GM12878 (cell line): ENCODE measurements at regions not wholly inside any gene's neighbourhood (a gene's known extent, or its start where the extent isn't known, plus 50 kb on each side); places are given as distances from the start of the nearest gene placed in this dataset.

ENCODE experiments used
- ATAC-seq: fragments of 200-7000 bp; cut with Tn5 transposase; 3 replicates; pipeline ENCODE4 v1.9.1; 2020; ENCODE audit warnings: mild to moderate bottlenecking, moderate library complexity
- BruUV-seq: library from RNA; stranded (reverse); fragments of 400-500 nt; replicated peaks from 2 replicates; lab custom pipeline; 2021; lab: Mats Ljungman, UMichigan
- CTCF ChIA-PET: fragments of 300-600 bp; sonication (Branson Sonifier 250); formaldehyde crosslinking; extraction: SDS; loops from one replicate; lab custom pipeline; 2021; ENCODE audit warnings: inconsistent platforms; lab: Yijun Ruan, JAX
- POLR2A ChIA-PET: fragments of 350-600 bp; formaldehyde crosslinking; extraction: SDS; loops from one replicate; lab custom pipeline; 2021; ENCODE audit warnings: inconsistent platforms; lab: Charles Lee
- RAD21 ChIA-PET: fragments of 300-600 bp; sonication (Branson Sonifier 250); formaldehyde crosslinking; loops from one replicate; lab custom pipeline; 2023; ENCODE audit warnings: antibody characterized with exemption; ENCODE audit not compliant: unreplicated experiment; lab: Charles Lee
- SMC1A ChIA-PET: fragments of 300-600 bp; sonication (Branson Sonifier 250); formaldehyde crosslinking; loops from one replicate; lab custom pipeline; 2023; ENCODE audit not compliant: unreplicated experiment, uncharacterized antibody; lab: Charles Lee
- DNase-seq: peaks from one replicate; pipeline ENCODE4 v3.0.0-alpha.2; 2011; ENCODE audit warnings: low read depth, low spot score
- FAIRE-seq: peaks from 3 replicates; lab custom pipeline; 2011; peaks lifted over from hg19 to GRCh38; lab: Jason Lieb, UNC
- H2AFZ ChIP-seq: 2 replicates; pipeline ENCODE4 v1.6.0; 2011; ENCODE audit warnings: low read depth, low read length, control low read depth; ENCODE audit not compliant: control insufficient read depth
- H3K27ac ChIP-seq: 2 replicates; pipeline ENCODE4 v1.5.1; 2011; ENCODE audit warnings: control low read depth; ENCODE audit not compliant: control insufficient read depth, insufficient read depth
- H3K27me3 ChIP-seq, 2 experiments: replicated peaks in 1 of 2; 2 replicates each; pipeline versions ENCODE4 v1.6.0 to v1.6.1; 2011; ENCODE audit warnings: low read length in 1 of 2; ENCODE audit not compliant: control insufficient read depth in 2 of 2, insufficient read depth in 2 of 2
- H3K36me3 ChIP-seq, 2 experiments: 2 replicates each; pipeline ENCODE4 v1.5.1; 2011; ENCODE audit warnings: low read length in 1 of 2; ENCODE audit not compliant: control insufficient read depth in 2 of 2, insufficient read depth in 2 of 2
- H3K4me1 ChIP-seq: 2 replicates; pipeline ENCODE4 v1.6.1; 2011; ENCODE audit warnings: mild to moderate bottlenecking, low read length, moderate library complexity, mixed read lengths; ENCODE audit not compliant: control insufficient read depth, insufficient read depth
- H3K4me2 ChIP-seq: 2 replicates; pipeline ENCODE4 v1.6.0; 2011; ENCODE audit warnings: control low read depth; ENCODE audit not compliant: control insufficient read depth, insufficient read depth
- H3K4me3 ChIP-seq: fragments of 200-600 bp; sonication (generic); 2 replicates; pipeline ENCODE4 v1.5.1; 2016
- H3K79me2 ChIP-seq: 2 replicates; pipeline ENCODE4 v1.6.0; 2011; ENCODE audit warnings: low read length; ENCODE audit not compliant: control insufficient read depth, insufficient read depth
- H3K9ac ChIP-seq: 2 replicates; pipeline ENCODE4 v1.8.0; 2011; ENCODE audit warnings: low read length, control low read depth, mixed read lengths; ENCODE audit not compliant: control insufficient read depth, insufficient read depth
- H3K9me3 ChIP-seq: replicated peaks from 3 replicates; pipeline ENCODE4 v1.5.1; 2011; ENCODE audit warnings: mild to moderate bottlenecking, low read length; ENCODE audit not compliant: control insufficient read depth, insufficient read depth
- H4K20me1 ChIP-seq: 2 replicates; pipeline ENCODE4 v1.6.0; 2011; ENCODE audit not compliant: control insufficient read depth, insufficient read depth
- ATF2 ChIP-seq: IDR thresholded peaks from 2 replicates; pipeline ENCODE4 v1.6.1; 2012; ENCODE audit warnings: low read length, inconsistent platforms
- CEBPZ ChIP-seq: fragments of 150-350 bp; IDR thresholded peaks from 2 replicates; pipeline ENCODE4 v1.6.1; 2016; ENCODE audit warnings: low read depth, low read length
- CREB1 ChIP-seq: IDR thresholded peaks from 2 replicates; pipeline ENCODE4 v1.6.1; 2012; ENCODE audit warnings: low read depth, mild to moderate bottlenecking, inconsistent platforms
- HDAC2 ChIP-seq: fragments of 200-600 bp; sonication (generic); IDR thresholded peaks from 2 replicates; pipeline ENCODE4 v1.6.1; 2017
- MAX ChIP-seq: IDR thresholded peaks from 2 replicates; pipeline ENCODE4 v1.6.1; 2012; ENCODE audit warnings: low read depth, low read length, improper control_type of control experiment
- MXI1 ChIP-seq: fragments of 150-350 bp; IDR thresholded peaks from 2 replicates; pipeline ENCODE4 v1.6.1; 2011; ENCODE audit warnings: low read depth, mild to moderate bottlenecking, inconsistent platforms, low read length, improper control_type of control experiment
- NKRF ChIP-seq: fragments of 450-650 bp; conservative IDR thresholded peaks from 2 replicates; pipeline ENCODE4 v1.6.1; 2017; ENCODE audit warnings: mild to moderate bottlenecking, moderate library complexity
- PAX8 ChIP-seq: fragments of 450-650 bp; IDR thresholded peaks from 2 replicates; pipeline ENCODE4 v1.6.1; 2017; ENCODE audit warnings: mild to moderate bottlenecking, moderate library complexity
- PBX3 ChIP-seq: IDR thresholded peaks from 2 replicates; pipeline ENCODE4 v1.6.1; 2011; ENCODE audit warnings: mild to moderate bottlenecking, low read depth, low read length, moderate library complexity; ENCODE audit not compliant: insufficient replicate concordance
- RB1 ChIP-seq: fragments of 450-650 bp; formaldehyde crosslinking; IDR thresholded peaks from 2 replicates; pipeline ENCODE4 v1.6.1; 2017; ENCODE audit warnings: mild to moderate bottlenecking, borderline replicate concordance
- SMAD5 ChIP-seq: IDR thresholded peaks from 2 replicates; pipeline ENCODE4 v1.6.1; 2016; ENCODE audit warnings: antibody characterized with exemption, low read depth
- SPI1 ChIP-seq: IDR thresholded peaks from 2 replicates; pipeline ENCODE4 v1.6.1; 2011; ENCODE audit warnings: low read depth, mild to moderate bottlenecking, low read length, moderate library complexity, borderline replicate concordance; ENCODE audit not compliant: insufficient read depth
- SREBF2 ChIP-seq: IDR thresholded peaks from 2 replicates; pipeline ENCODE4 v1.6.1; 2012; ENCODE audit warnings: mild to moderate bottlenecking, low read length
- STAT3 ChIP-seq: IDR thresholded peaks from 2 replicates; pipeline ENCODE4 v1.6.1; 2011; ENCODE audit warnings: low read depth, low read length, improper control_type of control experiment
- TARDBP ChIP-seq: IDR thresholded peaks from 2 replicates; pipeline ENCODE4 v1.6.1; 2016; ENCODE audit warnings: borderline replicate concordance
- TBL1XR1 ChIP-seq: IDR thresholded peaks from 2 replicates; pipeline ENCODE4 v1.6.1; 2012; ENCODE audit warnings: low read depth, low read length, improper control_type of control experiment
- WGBS: methylation state at CpG from one replicate; pipeline ENCODE4 v1.1.6; 2016; ENCODE audit warnings: low lambda C conversion rate; ENCODE audit not compliant: insufficient replicate concordance, insufficient coverage; ENCODE audit errors: missing lambda C conversion rate; 5-methylcytosine and 5-hydroxymethylcytosine counted together
- in situ Hi-C: fragments of 300-500 bp; cut with MboI; formaldehyde crosslinking; loops from 9 replicates; pipeline ENCODE4 v1.14.3; 2018; ENCODE audit warnings: mixed read lengths
- intact Hi-C: fragments of 100-400 bp; cut with micrococcal nuclease; formaldehyde crosslinking; loops from one replicate; pipeline ENCODE4 v1.14.2; 2022; ENCODE audit not compliant: unreplicated experiment

- no peak overlapping the region for H3K4me2 ChIP-seq
- H3K27me3 ChIP-seq, result no peaks in the 10 kb centered on the region
- no peak overlapping the region for H3K9ac ChIP-seq
- H3K4me1 ChIP-seq, result no peaks in the 10 kb centered on the region
- intact Hi-C loops, result no loop called here
- no peak overlapping the region for H3K4me3 ChIP-seq
- H3K9me3 ChIP-seq, result no peaks in the 10 kb centered on the region
- no peaks in the 10 kb centered on the region for H3K36me3 ChIP-seq
- no peak for FAIRE-seq
- H3K27ac ChIP-seq, result no peak overlapping the region
- H4K20me1 ChIP-seq, result no peaks in the 10 kb centered on the region
- no peak for TF ChIP-seq CREB1
- TF ChIP-seq SPI1, result no peak
- TF ChIP-seq TARDBP, result no peak
- no peak for TF ChIP-seq MXI1
- TF ChIP-seq HDAC2, result no peak
- TF ChIP-seq ATF2, result no peak
- TF ChIP-seq PBX3, result no peak
- TF ChIP-seq SMAD5, result no peak
- TF ChIP-seq RB1, result no peak
- no peak for TF ChIP-seq SREBF2
- TF ChIP-seq MAX, result no peak
- no peak for TF ChIP-seq PAX8
- no peak for TF ChIP-seq CEBPZ
- TF ChIP-seq STAT3, result no peak
- TF ChIP-seq TBL1XR1, result no peak
- TF ChIP-seq NKRF, result no peak
- CTCF ChIA-PET, result no interaction called here
- no TSS peak for BruUV-seq
- RAD21 ChIA-PET, result no interaction called here
- WGBS, result 0% methylated on average over 1 of the region's 1 CpG
- in situ Hi-C loops, result no loop called here
- no peak for ATAC-seq
- DNase-seq, result no peak
- H3K79me2 ChIP-seq, result no peaks in the 10 kb centered on the region
- POLR2A ChIA-PET, result no interaction called here
- SMC1A ChIA-PET, result no interaction called here
- no peak overlapping the region for H2AFZ ChIP-seq
These were observed 188.0 kb upstream of the TGFBR2 start for GRCh38 chr3:30418443-30418842.
